Ovary (tissue), 7 donors: ENCODE measurements at regions not wholly inside any gene's neighbourhood (a gene's known extent, or its start where the extent isn't known, plus 50 kb on each side); places are given as distances from the start of the nearest gene placed in this dataset.
A peak's percentile ranks its signal among the peaks of the same experiment; 100 is the strongest.
"Not testable (repeated sequence)": the region's sequence is repeated elsewhere in the genome, so short reads cannot be mapped to it uniquely, and the experiment has no call there.

Experiments
- DNase-seq, 5 donors: peaks; one replicate each; pipeline ENCODE4 v3.0.0-alpha.2; 2019 to 2020
- H3K27ac ChIP-seq, 2 donors: fragments of 200-600 bp; one replicate each; pipeline versions ENCODE4 v1.5.1 to v1.8.0; 2019 to 2022
- H3K27me3 ChIP-seq: fragments of 200-600 bp; one replicate; pipeline ENCODE4 v1.8.0; 2022
- H3K36me3 ChIP-seq: fragments of 200-600 bp; sonication (generic); one replicate; pipeline ENCODE4 v1.5.1; 2019
- H3K4me1 ChIP-seq: one replicate; pipeline ENCODE4 v1.8.1; 2013; ENCODE audit warnings: mild to moderate bottlenecking, moderate library complexity; ENCODE audit not compliant: insufficient read depth
- H3K4me3 ChIP-seq: fragments of 200-600 bp; sonication (generic); one replicate; pipeline ENCODE4 v1.5.1; 2017
- H3K9me3 ChIP-seq, 2 donors: fragments of 200-600 bp in 1 of 2; sonication (generic) in 1 of 2; one replicate each; pipeline versions ENCODE4 v1.5.1 to v1.8.1; 2013 to 2019; ENCODE audit warnings: mild to moderate bottlenecking in 1 of 2, moderate library complexity in 1 of 2
- CTCF ChIP-seq, 3 donors: fragments of 450-650 bp in 2 of 3; fragments of 200-600 bp in 1 of 3; IDR thresholded peaks; one replicate each; pipeline versions ENCODE4 v1.5.1 to v1.8.0; 2016 to 2022; ENCODE audit warnings: antibody characterized with exemption in 3 of 3, mild to moderate bottlenecking in 1 of 3
- EP300 ChIP-seq: sonication (generic); formaldehyde crosslinking; IDR thresholded peaks from one replicate; pipeline ENCODE4 v1.6.1; 2017; ENCODE audit warnings: antibody characterized with exemption
- POLR2A ChIP-seq: fragments of 450-650 bp; IDR thresholded peaks from one replicate; pipeline ENCODE4 v1.6.1; 2017; ENCODE audit warnings: antibody characterized with exemption, mild to moderate bottlenecking, moderate library complexity
- WGBS, 3 donors: extraction: QIAGEN DNeasy Blood & Tissue Kit in 1 of 3; methylation state at CpG; one replicate each; pipeline versions ENCODE4 v1.1.5 to v1.1.7; 2013 to 2017; 5-methylcytosine and 5-hydroxymethylcytosine counted together
- intact Hi-C, 4 donors: fragments of 100-400 bp; cut with DNase I; formaldehyde crosslinking; loops; one replicate each; pipeline versions ENCODE4 v1.11.0 to v1.15.1; 2022 to 2023
- donor health status: DM: no; HTN: no; CAD: no; lungs with moderate emphysema.
- donor health status: DM: no; HTN: no; CAD: no.
- donor health status: Bipolar disorder and iron deficiency.
- donor health status: DM: no; HTN: no; CAD: no.
- donor health status: DM: yes; HTN: yes; CAD: no.

- H3K4me1 ChIP-seq, result peaks cover 11% of the 10 kb centered on the region
- H3K36me3 ChIP-seq, result no peaks in the 10 kb centered on the region
- 14 to 19% (median 18%) methylated on average over 4 to 10 of the region's 10 CpGs for WGBS, 3 donors
- TF ChIP-seq CTCF (IDR thresholded peaks at IDR 0.05), result no peak
- no peak for TF ChIP-seq POLR2A
- no peak for TF ChIP-seq EP300
- H3K9me3 ChIP-seq, result no peaks in the 10 kb centered on the region
- H3K27me3 ChIP-seq, result no peaks in the 10 kb centered on the region
- peak in 1 of 5 donors; percentile 26 for DNase-seq
- no peak overlapping the region for H3K4me3 ChIP-seq
- intact Hi-C loops, result no loop called here
- no peak overlapping the region for H3K27ac ChIP-seq
These were observed 136.5 kb upstream of the SFSWAP start for GRCh38 chr12:131574395-131574771.

GRCh38 chr12:131575371-131575770, 135.5 kb upstream of the SFSWAP start:
- Histone ChIP-seq H3K9me3 (no peaks in the 10 kb centered on the region), H3K4me3 (no peak overlapping the region), H3K27me3 (no peaks in the 10 kb centered on the region), H3K36me3 (no peaks in the 10 kb centered on the region), H3K27ac (no peak overlapping the region), H3K4me1 (peaks cover 11% of the 10 kb centered on the region)
- no peak for DNase-seq
- 89 to 94% (median 92%) methylated on average over 4 of the region's 4 CpGs for WGBS, 3 donors
- intact Hi-C loops, result no loop called here
- TF ChIP-seq CTCF (IDR thresholded peaks at IDR 0.05), result no peak
- no peak for TF ChIP-seq EP300
- TF ChIP-seq POLR2A, result no peak

GRCh38 chr12:131576734-131577133, 134.2 kb upstream of the SFSWAP start:
- H3K27me3 ChIP-seq, H3K36me3 ChIP-seq, intact Hi-C loops, H3K27ac ChIP-seq, H3K9me3 ChIP-seq, H3K4me3 ChIP-seq: not testable (repeated sequence)
- WGBS, 3 donors, result 84 to 86% (median 85%) methylated on average over 13 to 17 of the region's 17 CpGs
- DNase-seq, result peak in 1 of 5 donors; percentile 28
- H3K4me1 ChIP-seq, result peaks cover 11% of the 10 kb centered on the region

- intact Hi-C loops, result no loop called here
- no peaks in the 10 kb centered on the region for H3K36me3 ChIP-seq
- H3K4me3 ChIP-seq, result no peak overlapping the region
- no peak for TF ChIP-seq EP300
- no peak for TF ChIP-seq POLR2A
- no peak for TF ChIP-seq CTCF (IDR thresholded peaks at IDR 0.05)
- H3K27me3 ChIP-seq, result no peaks in the 10 kb centered on the region
- no peak for DNase-seq
- H3K9me3 ChIP-seq, result no peaks in the 10 kb centered on the region
- no peak overlapping the region for H3K27ac ChIP-seq
- peaks cover 11% of the 10 kb centered on the region for H3K4me1 ChIP-seq
- 61 to 72% (median 66%) methylated on average over 6 of the region's 6 CpGs for WGBS, 3 donors
These were observed 133.1 kb upstream of the SFSWAP start for GRCh38 chr12:131577766-131578165.

GRCh38 chr12:131578828-131579470, 131.9 kb upstream of the SFSWAP start:
- Histone ChIP-seq H3K4me1 (peaks cover 7% of the 10 kb centered on the region), H3K27me3 (no peaks in the 10 kb centered on the region), H3K9me3 (no peaks in the 10 kb centered on the region), H3K36me3 (no peaks in the 10 kb centered on the region), H3K4me3 (no peak overlapping the region), H3K27ac (no peak overlapping the region)
- intact Hi-C loops, result no loop called here
- no peak for DNase-seq
- no peak for TF ChIP-seq CTCF (IDR thresholded peaks at IDR 0.05)
- no peak for TF ChIP-seq EP300
- TF ChIP-seq POLR2A, result no peak
- WGBS, 3 donors, result 37 to 60% (median 43%) methylated on average over 11 of the region's 11 CpGs
